NB4 (cell line): ENCODE measurements at regions not wholly inside any gene's neighbourhood (a gene's known extent, or its start where the extent isn't known, plus 50 kb on each side); places are given as distances from the start of the nearest gene placed in this dataset.

Source experiments
- CTCF ChIP-seq: IDR thresholded peaks from one replicate; pipeline ENCODE4 v1.5.1; 2012; ENCODE audit warnings: low read depth, low read length
- POLR2A ChIP-seq: IDR thresholded peaks from 2 replicates; pipeline ENCODE4 v1.6.1; 2011; ENCODE audit warnings: mild to moderate bottlenecking; ENCODE audit not compliant: insufficient read length; ENCODE audit errors: extremely low read depth

- no peak for TF ChIP-seq POLR2A
- no peak for TF ChIP-seq CTCF
Observed at GRCh38 chr9:27870404-27870803, 297.1 kb upstream of the C9orf72 start.
